Loucy (cell line): ENCODE measurements at regions not wholly inside any gene's neighbourhood (a gene's known extent, or its start where the extent isn't known, plus 50 kb on each side); places are given as distances from the start of the nearest gene placed in this dataset.

Experiments
- H2AFZ ChIP-seq: fragments of 200-600 bp; sonication (generic); 2 replicates; pipeline ENCODE4 v1.6.0; 2016; ENCODE audit warnings: antibody characterized with exemption, mild to moderate bottlenecking, low read length, moderate library complexity
- H3F3A ChIP-seq: fragments of 200-600 bp; 2 replicates; pipeline ENCODE4 v1.6.0; 2016; ENCODE audit warnings: antibody characterized with exemption, low read depth, mild to moderate bottlenecking
- H3K27me3 ChIP-seq: fragments of 200-600 bp; sonication (generic); 2 replicates; pipeline ENCODE4 v1.6.1; 2014; ENCODE audit warnings: low read length, mild to moderate bottlenecking; ENCODE audit not compliant: insufficient read depth, poor library complexity, severe bottlenecking
- H3K36me3 ChIP-seq: fragments of 200-600 bp; sonication (generic); 2 replicates; pipeline ENCODE4 v1.6.1; 2016; ENCODE audit warnings: low read length; ENCODE audit not compliant: insufficient read depth
- H3K4me1 ChIP-seq: fragments of 200-600 bp; sonication (generic); 2 replicates; pipeline ENCODE4 v1.5.1; 2014; ENCODE audit warnings: low read length, mild to moderate bottlenecking; ENCODE audit not compliant: insufficient read depth, poor library complexity, severe bottlenecking
- H3K4me2 ChIP-seq: fragments of 200-600 bp; sonication (generic); 2 replicates; pipeline ENCODE4 v1.6.0; 2014; ENCODE audit warnings: antibody characterized with exemption, low read length, low read depth, mild to moderate bottlenecking; ENCODE audit not compliant: poor library complexity, severe bottlenecking
- H3K4me3 ChIP-seq: fragments of 200-600 bp; sonication (generic); 2 replicates; pipeline ENCODE4 v1.5.1; 2014; ENCODE audit warnings: low read length, mild to moderate bottlenecking, mixed read lengths; ENCODE audit not compliant: poor library complexity, severe bottlenecking
- H3K79me2 ChIP-seq: fragments of 200-600 bp; sonication (generic); 2 replicates; pipeline ENCODE4 v1.6.1; 2014; ENCODE audit warnings: low read length; ENCODE audit not compliant: insufficient read depth
- H3K9ac ChIP-seq: fragments of 200-600 bp; sonication (generic); 2 replicates; pipeline ENCODE4 v1.6.0; 2014; ENCODE audit warnings: mild to moderate bottlenecking, low read depth, low read length, moderate library complexity; ENCODE audit not compliant: poor library complexity, severe bottlenecking
- H3K9me2 ChIP-seq: fragments of 200-600 bp; sonication (generic); replicated peaks from 2 replicates; pipeline ENCODE4 v1.6.1; 2016; ENCODE audit warnings: low read depth, low read length, mixed read lengths
- H3K9me3 ChIP-seq: fragments of 200-600 bp; sonication (generic); 2 replicates; pipeline ENCODE4 v1.6.1; 2014; ENCODE audit warnings: mild to moderate bottlenecking, antibody characterized with exemption, low read length, low read depth; ENCODE audit not compliant: insufficient read depth
- H4K20me1 ChIP-seq: fragments of 200-600 bp; sonication (generic); 2 replicates; pipeline ENCODE4 v1.6.0; 2014; ENCODE audit warnings: antibody characterized with exemption, low read length, mild to moderate bottlenecking; ENCODE audit not compliant: insufficient read depth, poor library complexity, severe bottlenecking
- EZH2phosphoT487 ChIP-seq: fragments of 200-600 bp; IDR thresholded peaks from 2 replicates; pipeline ENCODE4 v1.6.1; 2018; ENCODE audit warnings: antibody characterized with exemption, mild to moderate bottlenecking, moderate library complexity, borderline replicate concordance
- TF ChIP-seq, protein P1 (sequence below): fragments of 200-600 bp; sonication (generic); conservative IDR thresholded peaks from 2 replicates; pipeline ENCODE4 v1.5.1; 2014; ENCODE audit warnings: mild to moderate bottlenecking, antibody characterized with exemption, low read length

DNA sequence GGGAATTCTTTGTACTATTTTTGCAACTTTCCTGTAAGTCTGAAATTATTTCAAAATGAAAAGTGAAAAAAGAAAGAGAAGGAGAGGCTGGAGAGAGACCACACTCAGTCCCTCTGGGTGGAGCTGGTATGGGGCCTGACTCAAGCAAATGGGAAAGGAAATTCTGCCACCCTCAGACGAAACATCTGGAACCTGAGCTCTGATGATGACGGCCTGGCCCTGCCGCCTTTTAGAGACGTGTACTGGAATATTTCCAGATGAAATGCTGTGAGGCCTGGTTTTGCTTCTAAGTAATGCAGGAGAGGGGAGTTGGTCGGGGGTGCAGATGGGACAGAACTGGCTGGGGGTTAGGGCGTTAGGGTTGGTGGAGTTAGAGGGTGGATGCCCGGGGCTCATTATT is 57.4 kb upstream of the GLI2 start:
- Histone ChIP-seq H3K36me3 (no peaks in the 10 kb centered on the region), H2AFZ (no peak overlapping the region), H3K27me3 (no peaks in the 10 kb centered on the region), H3K9me2 (no peaks in the 10 kb centered on the region), H3K9ac (no peak overlapping the region), H3K4me2 (no peak overlapping the region), H4K20me1 (no peaks in the 10 kb centered on the region), H3K79me2 (no peaks in the 10 kb centered on the region), H3K4me3 (no peak overlapping the region), H3K9me3 (no peaks in the 10 kb centered on the region), H3F3A (no peaks in the 10 kb centered on the region), H3K4me1 (no peaks in the 10 kb centered on the region)
- TF ChIP-seq EZH2phosphoT487, result no peak
- TF ChIP-seq, protein P1, sequence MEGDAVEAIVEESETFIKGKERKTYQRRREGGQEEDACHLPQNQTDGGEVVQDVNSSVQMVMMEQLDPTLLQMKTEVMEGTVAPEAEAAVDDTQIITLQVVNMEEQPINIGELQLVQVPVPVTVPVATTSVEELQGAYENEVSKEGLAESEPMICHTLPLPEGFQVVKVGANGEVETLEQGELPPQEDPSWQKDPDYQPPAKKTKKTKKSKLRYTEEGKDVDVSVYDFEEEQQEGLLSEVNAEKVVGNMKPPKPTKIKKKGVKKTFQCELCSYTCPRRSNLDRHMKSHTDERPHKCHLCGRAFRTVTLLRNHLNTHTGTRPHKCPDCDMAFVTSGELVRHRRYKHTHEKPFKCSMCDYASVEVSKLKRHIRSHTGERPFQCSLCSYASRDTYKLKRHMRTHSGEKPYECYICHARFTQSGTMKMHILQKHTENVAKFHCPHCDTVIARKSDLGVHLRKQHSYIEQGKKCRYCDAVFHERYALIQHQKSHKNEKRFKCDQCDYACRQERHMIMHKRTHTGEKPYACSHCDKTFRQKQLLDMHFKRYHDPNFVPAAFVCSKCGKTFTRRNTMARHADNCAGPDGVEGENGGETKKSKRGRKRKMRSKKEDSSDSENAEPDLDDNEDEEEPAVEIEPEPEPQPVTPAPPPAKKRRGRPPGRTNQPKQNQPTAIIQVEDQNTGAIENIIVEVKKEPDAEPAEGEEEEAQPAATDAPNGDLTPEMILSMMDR, result no peak

DNA sequence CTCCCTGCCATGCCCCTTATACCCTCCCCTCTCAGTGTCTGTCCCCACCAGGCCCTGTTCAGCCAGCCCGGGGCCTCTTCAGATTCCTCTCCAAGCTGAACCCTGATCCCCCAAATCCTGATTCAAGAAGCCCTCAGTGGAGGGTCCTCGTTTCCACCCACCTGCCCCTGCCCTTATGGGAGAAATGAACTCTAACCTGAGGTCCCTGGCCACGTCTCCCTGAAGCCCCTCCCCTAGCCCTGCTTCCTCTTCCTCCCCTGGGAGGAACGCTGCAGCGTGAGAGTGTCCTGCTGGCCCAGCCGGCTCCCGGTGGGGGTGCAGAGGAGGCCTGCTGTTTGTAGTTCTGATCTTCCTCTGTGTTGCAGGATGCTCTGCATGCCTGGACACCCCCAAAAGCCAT is 56.7 kb upstream of the GLI2 start:
- no peak for TF ChIP-seq EZH2phosphoT487
- TF ChIP-seq, protein P1, result no peak
- no peaks in the 10 kb centered on the region for H3K9me2 ChIP-seq
- no peak overlapping the region for H2AFZ ChIP-seq
- H3K36me3 ChIP-seq, result no peaks in the 10 kb centered on the region
- H3K9ac ChIP-seq, result no peak overlapping the region
- H4K20me1 ChIP-seq, result no peaks in the 10 kb centered on the region
- H3K27me3 ChIP-seq, result no peaks in the 10 kb centered on the region
- H3K4me3 ChIP-seq, result no peak overlapping the region
- H3F3A ChIP-seq, result no peaks in the 10 kb centered on the region
- no peaks in the 10 kb centered on the region for H3K4me1 ChIP-seq
- no peak overlapping the region for H3K4me2 ChIP-seq
- H3K79me2 ChIP-seq, result no peaks in the 10 kb centered on the region
- H3K9me3 ChIP-seq, result no peaks in the 10 kb centered on the region

DNA sequence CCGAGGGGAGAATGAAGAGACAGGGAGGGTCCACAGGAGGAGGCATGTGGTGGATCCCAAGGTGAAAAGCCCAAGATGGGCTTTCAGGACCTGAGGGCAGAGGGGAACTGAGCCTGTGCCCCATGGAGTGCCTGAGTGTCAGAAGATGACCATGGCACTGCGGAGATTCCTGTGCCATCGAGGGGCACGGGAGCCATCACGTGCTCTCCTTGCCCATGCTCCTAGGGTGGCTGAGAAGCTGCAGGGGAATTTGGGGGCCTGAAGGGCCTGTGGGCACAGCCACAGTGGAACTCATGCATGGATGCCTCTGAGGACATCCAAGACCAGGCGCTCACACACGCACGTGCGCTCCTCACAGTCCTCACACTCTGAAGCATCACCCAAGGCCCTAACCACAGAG is 56.1 kb upstream of the GLI2 start:
- Histone ChIP-seq H3F3A (no peaks in the 10 kb centered on the region), H4K20me1 (no peaks in the 10 kb centered on the region), H3K9me2 (no peaks in the 10 kb centered on the region), H3K27me3 (no peaks in the 10 kb centered on the region), H3K4me2 (peak overlapping the region; percentile 36), H3K9me3 (no peaks in the 10 kb centered on the region), H3K9ac (no peak overlapping the region), H3K4me3 (no peak overlapping the region), H3K79me2 (no peaks in the 10 kb centered on the region), H3K4me1 (no peaks in the 10 kb centered on the region), H2AFZ (0 out of 2 replicates have a peak overlapping the region, but pooled peaks have one; percentile 72), H3K36me3 (no peaks in the 10 kb centered on the region)
- TF ChIP-seq, protein P1, result no peak
- TF ChIP-seq EZH2phosphoT487, result no peak
